GM18907 (cell line): ENCODE measurements at regions not wholly inside any gene's neighbourhood (a gene's known extent, or its start where the extent isn't known, plus 50 kb on each side); places are given as distances from the start of the nearest gene placed in this dataset.
"Not testable (repeated sequence)": the region's sequence is repeated elsewhere in the genome, so short reads cannot be mapped to it uniquely, and the experiment has no call there.

Source experiments
- ATAC-seq: cut with Tn5 transposase; IDR thresholded peaks from one replicate; pipeline ENCODE4 v1.9.1; 2021; ENCODE audit warnings: mild to moderate bottlenecking, moderate library complexity; ENCODE audit not compliant: unreplicated experiment

DNA sequence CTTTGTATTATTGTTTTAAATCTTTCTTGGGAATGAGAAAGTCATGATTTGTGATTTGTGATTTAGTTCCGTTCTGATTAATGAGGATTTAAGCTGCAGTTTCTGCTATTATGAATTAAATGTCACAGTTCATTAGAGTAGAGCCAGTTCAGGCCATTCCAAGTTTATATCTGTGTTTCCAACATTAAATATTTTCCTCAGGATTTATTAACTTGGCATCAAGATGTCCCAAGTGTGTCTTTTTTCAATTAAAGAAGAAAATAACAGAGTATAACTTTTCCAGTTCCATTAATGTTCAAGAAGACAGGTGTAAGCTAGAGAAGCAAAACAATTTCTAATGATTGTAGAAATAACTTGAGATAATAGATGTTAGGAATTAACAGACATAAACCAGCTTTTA is 1183.2 kb upstream of the CELF2 start:
- no peak for ATAC-seq

DNA sequence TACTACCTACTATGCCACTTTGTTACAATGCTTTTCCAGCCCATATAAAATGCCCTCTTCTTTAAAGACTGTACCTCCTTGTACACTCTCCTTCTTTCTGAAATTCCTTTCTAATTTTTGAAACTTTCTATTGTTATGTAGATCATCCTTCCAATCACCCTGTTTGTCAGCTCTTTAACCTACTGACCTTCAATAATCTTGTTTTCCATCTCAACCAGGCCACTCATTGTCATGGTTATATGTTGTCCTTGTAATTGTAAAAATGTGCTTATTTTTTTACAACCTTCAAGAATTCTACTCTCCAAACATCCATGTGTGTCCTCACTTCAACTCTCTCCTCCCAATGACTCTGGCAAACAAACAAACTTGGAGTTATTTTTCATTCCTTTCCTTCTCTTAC is 1172.6 kb upstream of the CELF2 start:
- ATAC-seq = no peak

DNA sequence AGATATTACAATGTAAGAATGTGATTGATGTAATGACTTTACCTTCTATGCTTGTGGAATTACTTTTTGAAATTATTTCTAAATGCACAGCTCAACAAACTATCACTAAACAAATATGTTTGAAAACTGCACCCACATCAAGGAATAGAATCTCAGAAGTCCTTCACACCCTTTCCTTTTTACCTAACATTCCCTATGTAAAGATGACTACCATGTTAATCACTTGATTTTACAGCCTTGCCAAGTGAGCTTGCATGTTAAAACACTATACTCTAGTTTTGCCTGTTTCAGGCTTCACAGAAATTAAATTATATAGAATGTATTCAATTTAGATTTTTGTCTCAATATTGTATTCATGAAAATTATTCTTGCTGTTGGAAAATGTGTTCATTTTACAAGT is 1169.4 kb upstream of the CELF2 start:
- ATAC-seq = no peak

DNA sequence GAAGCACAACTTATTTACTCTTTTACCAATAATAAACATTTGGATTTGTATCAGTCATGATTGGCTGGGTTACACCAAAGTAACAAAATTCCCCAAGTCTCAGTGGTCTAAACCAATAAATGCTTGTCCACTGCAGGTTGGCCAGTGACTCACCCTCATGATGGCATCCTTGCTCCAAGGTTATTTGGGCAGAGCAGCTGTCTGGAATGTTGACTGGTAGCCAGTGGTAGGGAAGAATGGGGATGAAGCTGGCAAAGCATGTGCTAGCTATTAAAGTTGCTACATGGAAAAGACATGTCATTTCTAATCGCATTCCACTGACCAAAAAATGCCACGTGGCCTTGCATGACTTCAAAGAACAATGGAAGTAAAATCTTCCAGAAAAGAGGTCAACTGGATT is 1168.7 kb upstream of the CELF2 start:
- no peak for ATAC-seq

DNA sequence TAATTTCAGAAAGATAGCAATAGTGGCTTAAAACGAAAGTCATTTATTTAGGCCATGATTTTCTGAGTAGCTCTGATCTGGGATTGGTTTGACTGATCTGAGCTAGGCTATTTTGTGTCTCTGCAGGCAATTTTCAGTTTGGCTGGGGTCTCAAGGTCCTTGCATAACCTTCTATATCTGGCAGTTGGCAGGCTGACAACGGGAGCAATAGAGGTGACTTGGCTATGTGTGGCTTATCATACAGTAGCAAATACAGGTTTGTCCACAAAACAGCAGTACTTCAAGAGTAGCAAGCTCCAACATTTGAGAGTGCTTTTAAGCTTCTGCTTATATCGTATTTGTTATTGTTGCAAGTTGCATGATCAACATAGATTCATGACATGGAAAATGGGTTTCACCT is 1167.3 kb upstream of the CELF2 start:
- ATAC-seq = no peak

DNA sequence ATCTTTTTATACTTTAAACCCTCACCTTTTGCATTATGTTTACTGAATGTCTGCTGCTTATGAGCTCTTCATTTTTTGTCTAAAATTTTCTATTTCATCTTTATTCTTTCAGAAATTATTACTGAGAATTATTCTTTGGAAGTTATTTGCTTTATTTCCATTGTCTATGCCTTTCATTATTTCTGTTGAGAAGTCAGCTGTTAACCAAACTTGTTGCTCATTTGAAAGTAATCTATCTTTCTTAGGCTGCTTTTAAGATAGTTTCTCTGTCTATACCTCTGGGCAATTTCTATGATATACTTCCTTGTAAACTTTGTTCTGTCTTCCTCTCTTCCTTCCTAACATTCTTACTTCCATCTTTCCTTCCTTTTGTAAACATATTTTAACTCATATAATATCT is 1165.9 kb upstream of the CELF2 start:
- ATAC-seq = no peak

DNA sequence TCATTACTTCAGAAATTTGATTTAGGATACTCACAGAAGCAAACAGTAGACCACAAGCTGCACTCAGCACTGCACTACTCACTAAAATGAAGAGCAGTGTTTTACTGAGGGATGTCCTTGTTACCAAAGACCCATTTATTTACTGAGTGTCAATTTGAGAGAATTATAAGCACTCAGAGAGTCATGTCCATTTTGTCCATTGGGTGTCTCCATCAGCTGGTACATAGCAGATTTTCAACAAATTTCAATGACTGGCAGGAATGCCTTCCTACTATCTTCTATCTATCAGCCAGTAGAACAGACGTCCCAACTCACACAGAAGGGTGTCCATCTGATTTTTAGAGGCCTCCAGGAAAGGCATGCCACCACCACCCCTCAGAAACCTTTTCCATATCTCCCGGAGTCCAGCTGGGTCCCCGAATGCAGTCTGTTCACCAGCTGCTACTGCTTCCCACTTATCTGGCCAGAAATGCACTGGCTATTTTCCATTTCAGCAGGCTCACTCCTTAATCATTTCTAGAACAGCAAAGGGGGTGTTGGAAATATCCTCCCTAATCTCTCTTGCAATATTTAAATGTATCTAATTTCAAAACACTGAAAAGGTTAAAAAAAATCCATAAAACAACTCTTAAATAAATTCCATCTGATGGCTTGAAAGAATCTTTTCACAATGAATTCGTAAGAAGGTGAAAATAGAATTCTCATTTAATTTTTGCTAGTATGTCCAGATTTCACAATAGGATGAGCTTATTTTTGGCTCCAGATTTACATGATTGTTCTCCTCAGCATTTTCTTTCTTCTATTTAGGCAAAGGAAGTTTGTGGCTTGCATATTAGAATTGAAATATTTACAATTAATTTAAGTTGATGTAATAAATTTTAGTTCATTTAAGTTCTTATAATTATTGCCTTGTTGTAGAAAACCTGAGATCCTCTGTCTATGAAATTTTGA is 1164.0 kb upstream of the CELF2 start:
- no peak for ATAC-seq

DNA sequence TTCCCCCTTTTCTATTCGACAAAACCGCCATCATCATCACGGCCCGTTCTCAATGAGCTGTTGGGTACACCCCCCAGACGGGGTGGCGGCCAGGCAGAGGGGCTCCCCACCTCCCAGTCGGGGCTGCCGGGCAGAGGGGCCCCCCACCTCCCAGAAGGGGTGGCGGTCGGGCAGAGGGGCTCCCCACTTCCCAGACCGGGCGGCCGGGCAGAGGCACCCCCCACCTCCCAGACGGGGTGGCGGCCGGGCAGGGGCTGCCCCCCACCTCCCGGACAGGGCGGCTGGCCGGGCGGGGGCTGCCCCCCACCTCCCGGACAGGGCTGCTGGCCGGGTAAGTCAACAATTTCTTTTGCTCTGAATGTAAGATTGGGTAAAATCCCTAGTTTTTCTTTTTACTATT is 1162.2 kb upstream of the CELF2 start:
- ATAC-seq = not testable (repeated sequence)

DNA sequence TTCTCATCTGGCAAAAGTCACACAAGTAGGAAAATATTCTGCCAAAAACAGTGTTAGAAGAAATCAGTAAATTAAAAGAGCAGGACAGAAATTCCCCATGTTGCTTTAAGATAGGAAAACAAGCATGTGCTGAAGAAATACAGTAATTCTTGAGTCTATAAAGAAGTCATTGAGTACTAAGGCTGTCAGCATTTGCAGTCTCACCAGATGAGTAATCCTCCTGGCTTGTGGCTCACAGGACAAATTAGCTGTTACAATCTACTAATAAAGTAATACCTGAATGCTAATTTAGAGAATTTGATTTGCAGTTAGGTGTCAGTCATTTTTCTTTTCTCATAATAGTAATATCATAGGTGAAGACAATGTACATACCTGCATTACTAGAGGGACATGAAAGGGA is 1158.9 kb upstream of the CELF2 start:
- no peak for ATAC-seq

DNA sequence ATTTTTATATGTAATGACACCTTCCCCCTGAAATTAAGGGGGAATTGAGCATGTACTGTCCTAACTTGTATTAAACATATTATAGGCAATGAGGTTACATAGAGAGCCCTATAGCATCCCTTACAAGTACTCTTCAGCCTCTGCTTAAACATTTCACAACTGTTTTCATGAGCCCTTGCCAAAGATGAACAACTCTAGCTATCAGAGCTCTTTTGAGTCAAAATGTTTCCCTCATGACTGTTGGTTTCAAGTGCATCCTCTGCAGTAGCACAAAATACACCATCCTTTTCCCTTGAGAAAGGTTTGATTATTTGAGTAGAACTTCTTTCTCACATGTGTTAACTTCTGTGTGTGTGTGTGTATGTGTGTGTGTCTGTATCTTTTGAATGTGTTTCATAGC is 1157.6 kb upstream of the CELF2 start:
- no peak for ATAC-seq

DNA sequence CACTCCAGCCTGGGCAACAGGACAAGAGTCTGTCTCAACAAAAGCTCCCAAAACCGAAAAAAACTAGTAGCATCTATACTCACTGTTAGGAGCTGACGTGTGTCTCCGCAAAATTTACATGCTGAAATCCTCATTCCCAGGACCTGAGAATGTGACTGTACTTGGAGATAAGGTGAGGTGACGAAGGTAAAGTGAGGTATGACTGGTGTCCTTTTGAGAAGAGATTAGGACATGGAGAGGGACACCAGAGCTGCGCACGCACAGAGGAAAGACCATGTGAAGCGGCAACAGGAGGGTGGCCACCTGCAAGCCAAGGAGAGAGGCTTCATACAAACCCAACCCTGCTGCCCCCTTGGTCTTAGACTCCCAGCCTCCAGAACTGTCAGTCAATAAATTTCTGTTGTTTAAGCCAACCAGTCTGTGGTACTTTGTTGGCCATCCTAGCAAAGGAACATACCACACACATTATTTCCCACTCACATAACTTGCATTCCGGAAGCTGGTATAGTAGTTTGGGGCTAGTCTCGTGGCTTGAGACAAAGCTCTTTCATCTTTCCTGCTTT is 1154.0 kb upstream of the CELF2 start:
- no peak for ATAC-seq

DNA sequence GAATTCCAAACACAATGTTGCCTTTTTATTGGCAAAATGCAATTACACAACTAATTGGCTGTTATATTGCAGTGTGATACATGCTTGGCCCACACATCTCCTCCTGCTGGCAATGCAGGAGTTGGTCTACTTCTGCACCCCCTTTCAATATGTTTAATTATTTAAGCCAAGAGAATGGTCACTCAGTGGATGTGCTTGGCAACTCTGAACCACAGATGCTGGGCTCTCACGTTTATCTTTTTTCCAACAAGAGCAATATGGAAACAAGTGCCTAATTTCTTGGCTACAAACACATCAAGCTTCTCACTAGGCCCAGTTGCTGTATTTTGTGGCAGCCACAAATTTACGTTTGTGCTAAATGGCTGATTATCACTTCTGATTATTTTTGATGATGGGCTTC is 1149.2 kb upstream of the CELF2 start:
- ATAC-seq = no peak

DNA sequence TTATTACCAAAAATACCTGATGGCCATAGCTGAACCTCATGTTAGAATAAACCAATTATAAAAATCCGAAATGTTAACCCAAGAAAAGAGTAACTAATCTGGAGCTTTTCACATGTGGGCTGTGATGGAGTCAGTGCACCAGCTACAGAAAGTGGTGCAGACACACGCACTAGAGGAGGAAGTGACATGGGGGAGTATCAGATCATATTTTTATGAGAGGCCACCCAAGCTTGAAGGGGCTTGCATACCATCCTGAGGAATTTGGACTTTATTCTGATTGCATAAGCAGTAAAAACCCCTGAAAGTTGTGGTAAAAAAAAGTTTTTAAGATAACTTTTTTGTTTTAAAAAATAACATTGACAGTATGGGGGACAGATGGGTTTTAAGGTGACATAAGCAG is 1148.5 kb upstream of the CELF2 start:
- no peak for ATAC-seq

DNA sequence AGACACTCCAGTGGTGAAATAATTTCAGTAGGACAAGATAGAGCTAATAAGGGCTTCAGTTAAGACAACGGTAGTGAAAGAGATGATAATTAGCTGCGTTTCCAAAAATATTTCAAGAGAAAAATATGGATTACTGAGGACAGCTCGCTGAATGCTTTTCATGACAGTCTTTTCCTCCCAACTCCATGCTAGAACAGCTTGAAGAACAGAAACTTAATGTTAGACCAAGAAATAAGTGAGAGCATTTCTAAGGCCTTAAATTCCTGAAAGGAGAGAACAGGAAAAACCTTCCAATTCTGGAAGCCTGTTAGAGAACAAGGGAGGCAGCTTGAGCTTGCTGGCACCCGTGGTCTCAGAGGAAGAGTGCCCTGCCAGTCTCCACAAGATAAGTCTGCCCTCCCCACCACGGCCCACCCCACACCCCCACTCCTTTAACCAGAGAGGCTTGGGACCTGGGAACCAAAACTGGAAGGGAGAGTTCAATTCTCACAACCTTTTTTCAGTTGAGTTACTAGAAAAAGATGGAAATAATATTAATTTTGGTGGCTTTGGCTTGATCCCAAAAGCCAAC is 1148.0 kb upstream of the CELF2 start:
- no peak for ATAC-seq

DNA sequence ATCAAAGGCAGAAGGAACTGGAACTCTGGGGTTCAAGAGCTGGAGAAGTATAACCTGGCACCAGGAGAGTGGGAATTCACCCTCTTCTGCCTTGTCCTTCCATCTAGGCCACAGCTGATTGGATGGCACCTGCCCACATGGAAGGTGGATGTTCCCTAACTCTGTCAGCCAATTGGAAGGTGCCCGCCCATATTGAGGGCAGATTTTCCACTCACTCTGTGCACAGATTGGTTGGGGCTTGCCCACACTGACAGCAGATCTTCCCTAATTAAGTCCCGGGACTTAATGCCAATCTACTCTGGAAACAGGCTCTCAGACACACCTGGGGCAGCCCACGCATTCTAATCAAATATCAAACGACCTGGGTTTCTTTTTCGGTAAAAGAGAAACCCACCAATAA is 1142.3 kb upstream of the CELF2 start:
- ATAC-seq = no peak

DNA sequence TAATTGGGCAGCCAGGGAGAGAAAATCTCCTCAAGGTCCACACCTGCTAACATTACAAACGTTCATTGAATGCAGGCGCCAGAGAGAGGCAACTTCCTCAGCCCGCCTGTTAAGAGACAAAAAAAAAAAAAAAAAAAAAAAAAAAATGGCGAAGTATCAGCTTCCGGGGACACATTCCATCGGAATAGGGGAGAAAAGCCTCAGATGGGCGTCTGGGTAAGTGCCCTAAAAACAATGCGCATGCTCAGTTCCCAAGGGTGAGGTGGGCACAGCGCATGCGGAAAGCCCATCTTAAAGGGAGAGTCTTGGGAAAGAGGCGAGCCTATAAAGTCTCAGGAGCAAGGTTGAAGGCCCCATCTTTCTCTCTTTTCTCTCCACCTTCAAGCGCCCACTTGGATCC is 1139.7 kb upstream of the CELF2 start:
- no peak for ATAC-seq

DNA sequence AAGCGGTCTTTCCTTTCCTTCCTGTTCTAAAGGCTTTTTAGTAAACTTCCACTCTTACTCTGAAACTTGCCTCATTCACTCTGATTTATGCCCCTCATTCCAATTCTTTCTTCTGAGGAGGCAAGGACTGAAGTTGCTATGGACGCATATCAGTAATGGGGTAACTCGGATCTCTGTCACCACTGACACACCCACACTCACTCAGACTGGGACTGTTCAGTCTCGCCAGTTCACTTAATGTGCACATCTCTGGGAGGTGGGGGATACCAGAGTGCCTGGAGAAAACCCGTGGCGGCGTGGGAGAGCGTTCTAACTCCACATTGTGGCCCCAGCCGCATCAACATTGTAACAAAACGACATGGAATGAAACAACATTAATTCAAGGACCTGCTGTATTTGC is 1139.3 kb upstream of the CELF2 start:
- ATAC-seq = no peak

DNA sequence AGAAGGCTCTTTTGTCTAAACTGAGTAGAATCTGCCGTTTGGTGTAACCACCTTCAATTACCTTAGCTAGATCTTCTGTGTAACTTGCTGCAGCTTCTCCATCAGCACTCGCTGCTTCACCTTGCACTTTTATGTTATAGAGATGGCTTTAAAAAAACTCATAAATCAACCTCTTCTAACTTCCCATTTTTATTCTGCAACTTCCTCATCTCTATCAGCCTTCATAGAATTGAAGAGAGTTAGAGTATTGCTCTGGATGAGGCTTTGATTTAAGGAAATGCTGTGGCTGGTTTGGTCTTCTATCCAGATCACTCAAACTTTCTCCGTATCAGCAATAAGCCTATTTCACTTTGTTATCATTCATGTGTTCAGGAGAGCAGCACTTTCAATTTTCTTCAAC is 1131.9 kb upstream of the CELF2 start:
- no peak for ATAC-seq

DNA sequence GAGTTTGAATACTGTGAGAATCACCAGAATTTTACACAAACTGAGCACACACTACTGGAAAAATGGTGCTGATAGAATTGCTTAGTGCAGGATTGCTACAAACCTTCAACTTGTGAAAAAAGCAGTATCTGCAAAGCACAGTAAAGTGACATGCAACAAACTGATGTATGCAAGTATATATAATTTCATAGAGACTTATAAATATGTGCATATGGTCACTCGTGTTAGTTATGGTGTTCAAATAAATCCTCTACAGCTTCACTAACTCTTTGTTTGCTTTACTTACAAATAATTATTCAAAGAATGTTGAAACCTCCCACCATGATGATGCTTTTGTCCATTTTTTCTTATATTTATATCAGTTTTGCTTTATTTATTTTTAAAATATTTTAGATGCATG is 1130.9 kb upstream of the CELF2 start:
- ATAC-seq = no peak

DNA sequence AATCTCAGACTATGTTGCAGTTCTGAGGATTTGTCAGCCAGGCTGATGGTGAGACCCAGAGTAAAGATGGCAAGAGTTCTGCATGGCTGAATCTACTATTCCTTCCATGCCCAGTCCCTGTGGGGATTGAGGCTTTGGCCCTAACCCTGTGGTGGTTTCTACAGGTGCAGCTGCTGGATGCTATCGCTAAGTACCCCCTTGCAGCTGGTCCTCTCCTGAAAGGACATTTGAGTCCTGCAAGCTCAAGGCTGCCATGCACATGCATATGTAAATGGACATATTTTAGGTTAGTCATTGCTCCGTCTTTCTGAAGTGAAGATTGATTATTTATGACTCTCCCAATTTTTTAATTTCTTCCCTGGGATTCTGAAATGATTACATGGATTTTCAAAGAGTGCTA is 1122.2 kb upstream of the CELF2 start:
- no peak for ATAC-seq

DNA sequence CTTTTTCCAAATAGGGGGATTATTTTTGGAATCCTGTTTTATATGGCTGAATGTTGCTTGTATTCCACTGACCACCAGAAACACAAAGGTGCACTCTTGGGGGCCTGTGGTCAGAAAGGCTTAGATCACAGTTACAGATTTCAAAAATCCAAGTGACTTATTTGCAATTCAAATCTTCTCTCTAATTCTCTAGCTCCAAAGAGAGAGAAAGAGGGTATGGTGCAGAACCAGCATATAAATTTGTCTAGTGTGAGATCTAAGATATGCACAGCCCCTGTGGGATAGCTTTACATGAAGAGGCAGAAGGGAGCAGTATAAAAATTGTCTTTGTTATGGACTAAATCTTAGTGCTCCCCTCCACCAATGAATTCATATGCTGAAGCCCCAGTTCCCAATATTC is 1121.7 kb upstream of the CELF2 start:
- ATAC-seq = no peak

DNA sequence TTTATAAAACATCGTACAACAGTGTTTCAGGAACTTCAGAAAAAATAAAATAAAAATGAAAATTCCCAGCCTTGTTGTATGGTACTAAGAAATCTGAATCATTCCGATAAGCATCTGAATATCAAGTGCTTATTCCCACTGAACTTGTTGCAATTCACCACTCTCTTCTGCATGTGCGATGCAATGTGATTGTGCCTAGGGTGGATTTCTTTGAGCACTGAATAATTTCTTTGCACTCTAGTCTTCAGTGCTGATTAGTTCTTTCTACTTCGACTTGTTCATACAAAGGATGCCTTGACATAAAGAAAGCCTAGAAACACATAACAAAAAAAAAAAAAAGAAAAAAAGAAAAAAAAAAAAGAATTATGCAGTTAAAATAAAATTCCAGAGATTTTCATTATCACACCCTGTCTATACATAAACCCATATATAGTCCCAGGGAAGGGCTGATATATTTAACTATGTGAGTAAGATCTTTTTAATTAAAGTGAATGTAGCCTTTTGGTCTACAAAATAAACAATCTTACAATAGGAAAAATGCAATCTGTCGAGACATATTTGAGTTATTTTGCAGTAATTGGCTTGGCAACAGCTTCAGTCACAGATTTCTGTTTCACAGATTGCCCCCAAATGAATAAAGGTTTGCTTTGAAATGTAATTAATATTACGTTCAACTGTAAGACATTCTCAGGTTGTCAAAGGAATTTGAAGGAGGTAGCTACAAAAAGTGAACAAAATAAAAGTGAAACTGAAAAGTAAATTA is 1118.9 kb upstream of the CELF2 start:
- ATAC-seq = no peak
